UCSD-AML1 (cell line): ENCODE measurements at regions not wholly inside any gene's neighbourhood (a gene's known extent, or its start where the extent isn't known, plus 50 kb on each side); places are given as distances from the start of the nearest gene placed in this dataset.

Source experiments
- DNase-seq: peaks from one replicate; lab custom pipeline; 2025; ENCODE audit not compliant: unreplicated experiment; lab: John Stamatoyannopoulos, UW

- no peak for DNase-seq
Measured at GRCh38 chr19:31910224-31910623, 435.2 kb upstream of the ZNF507 start.

DNA sequence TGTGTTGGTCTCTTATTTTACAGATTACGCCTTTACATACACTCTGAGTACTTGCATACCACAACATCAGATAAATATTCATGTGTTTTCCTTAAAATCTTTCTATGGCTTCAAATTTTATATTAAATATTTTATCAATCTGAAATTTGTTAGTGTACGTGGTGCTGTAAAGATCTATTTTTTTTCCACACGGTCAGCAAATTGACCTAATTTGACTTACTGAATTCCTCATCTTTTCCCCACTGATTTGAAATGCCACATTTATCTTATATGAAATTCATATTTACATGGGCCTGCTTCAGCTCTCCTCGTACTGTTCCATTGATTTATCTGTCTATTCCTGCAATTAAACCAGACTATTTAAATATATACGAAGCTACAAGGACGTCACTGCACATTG is 433.8 kb upstream of the ZNF507 start:
- no peak for DNase-seq

GRCh38 chr19:31913103-31913661 is 432.2 kb upstream of the ZNF507 start:
- no peak for DNase-seq

DNA sequence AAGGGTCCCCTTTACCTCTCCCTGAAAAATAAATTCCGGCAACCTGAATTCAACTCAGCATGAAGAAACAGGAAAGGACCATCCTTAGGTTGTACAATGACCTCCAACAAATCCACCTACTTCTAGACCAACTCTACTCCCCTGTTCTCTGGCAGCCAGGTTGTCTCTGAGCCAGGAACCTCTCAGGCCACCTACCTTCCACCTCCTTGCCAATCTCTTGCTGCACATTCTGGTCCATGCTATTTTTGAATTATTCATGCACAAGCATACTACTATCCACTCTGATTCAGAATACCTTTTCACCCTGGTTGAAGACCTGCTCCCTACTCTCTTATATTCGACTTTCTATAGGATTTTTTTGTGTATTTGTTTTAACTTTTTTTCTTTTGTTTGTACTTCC is 415.0 kb upstream of the ZNF507 start:
- no peak for DNase-seq

DNA sequence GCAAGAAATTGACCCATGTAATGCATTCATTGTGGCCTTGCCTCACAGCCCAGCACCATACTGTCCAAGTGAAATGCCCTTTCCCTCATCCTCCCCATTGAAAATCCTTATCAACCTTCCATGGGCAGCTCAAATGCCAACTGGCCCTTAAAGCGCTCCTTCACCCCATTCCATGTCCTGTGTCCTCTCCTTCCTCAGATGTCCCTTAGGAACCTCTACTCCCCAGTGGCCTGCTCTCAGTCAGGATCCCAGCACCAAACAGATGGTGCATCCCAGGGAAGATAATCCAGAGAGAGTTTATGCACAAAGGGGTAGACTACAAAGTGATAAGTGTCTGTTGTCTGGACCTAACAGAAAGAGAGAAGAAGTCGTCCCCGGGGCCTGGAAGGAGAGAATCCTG is 407.4 kb upstream of the ZNF507 start:
- DNase-seq, result no peak

DNA sequence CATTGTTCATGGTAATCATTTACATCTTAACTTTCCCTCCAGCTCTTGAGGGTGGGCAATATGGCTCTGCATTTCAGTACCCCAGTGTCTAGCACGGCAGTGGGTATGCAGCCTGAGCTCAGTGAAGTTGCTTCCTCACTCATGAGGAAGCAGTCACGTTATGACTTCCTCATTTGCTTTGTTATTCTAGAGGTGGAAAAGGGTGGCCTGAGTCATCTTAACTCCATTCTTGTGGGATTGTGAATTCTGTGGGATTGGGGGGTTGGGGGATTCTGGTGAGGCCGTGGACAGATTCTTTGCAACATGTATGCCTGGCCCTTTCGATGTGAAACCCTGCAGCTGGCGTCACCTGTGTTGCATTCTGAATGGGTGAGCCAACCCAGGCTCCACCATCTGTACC is 406.7 kb upstream of the ZNF507 start:
- no peak for DNase-seq

- no peak for DNase-seq
Measured at GRCh38 chr19:31940396-31940795, 405.0 kb upstream of the ZNF507 start.

- no peak for DNase-seq
Measured at GRCh38 chr19:31943191-31943661, 402.2 kb upstream of the ZNF507 start.

DNA sequence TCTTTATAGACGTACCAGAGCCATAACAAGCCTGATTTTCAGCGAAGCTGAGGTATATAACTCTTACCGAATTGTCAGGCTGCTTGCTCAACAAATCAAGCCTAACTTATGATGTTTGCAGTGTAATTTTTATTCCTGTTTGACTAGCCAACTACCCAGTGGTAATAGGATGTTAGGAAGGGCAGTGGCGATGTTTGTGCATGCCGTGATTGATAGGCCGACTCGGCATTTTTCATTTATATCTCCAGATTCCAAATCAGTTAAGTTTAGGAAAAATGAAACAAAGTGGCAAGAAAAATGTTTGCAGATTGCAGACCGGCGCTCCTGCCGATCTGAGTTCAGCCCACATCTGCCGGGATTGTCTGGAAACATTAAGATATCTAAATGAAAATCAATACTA is 401.6 kb upstream of the ZNF507 start:
- no peak for DNase-seq

DNA sequence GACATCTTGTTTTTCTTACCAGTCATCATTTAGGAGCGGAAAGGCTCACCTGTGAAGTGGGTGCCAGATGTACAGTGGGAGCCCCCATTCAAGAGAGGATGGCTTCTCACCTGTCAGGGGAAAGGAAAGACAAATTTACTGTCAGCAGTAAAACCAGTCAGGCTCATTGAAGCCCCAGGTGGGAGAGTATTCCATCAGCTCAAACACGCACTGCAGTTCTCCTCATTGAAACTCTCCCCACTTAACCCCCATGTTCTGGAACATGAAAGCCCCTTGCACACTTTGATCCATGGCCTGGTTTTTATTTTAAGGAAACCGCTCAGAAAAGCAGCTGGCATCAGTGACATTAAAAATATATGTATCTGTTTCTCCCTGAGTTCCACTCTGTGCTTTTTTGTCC is 401.1 kb upstream of the ZNF507 start:
- DNase-seq, result no peak

- DNase-seq, result no peak
Measured at GRCh38 chr19:31946491-31946890, 398.9 kb upstream of the ZNF507 start.

GRCh38 chr19:31947436-31948115 is 397.8 kb upstream of the ZNF507 start:
- no peak for DNase-seq

- DNase-seq, result no peak
Measured at GRCh38 chr19:31952693-31953092, 392.7 kb upstream of the ZNF507 start.

- DNase-seq, result no peak
Measured at GRCh38 chr19:31955061-31955460, 390.3 kb upstream of the ZNF507 start.

- DNase-seq, result no peak
Measured at GRCh38 chr19:31955884-31956283, 389.5 kb upstream of the ZNF507 start.

- no peak for DNase-seq
Measured at GRCh38 chr19:31956771-31957392, 388.5 kb upstream of the ZNF507 start.

DNA sequence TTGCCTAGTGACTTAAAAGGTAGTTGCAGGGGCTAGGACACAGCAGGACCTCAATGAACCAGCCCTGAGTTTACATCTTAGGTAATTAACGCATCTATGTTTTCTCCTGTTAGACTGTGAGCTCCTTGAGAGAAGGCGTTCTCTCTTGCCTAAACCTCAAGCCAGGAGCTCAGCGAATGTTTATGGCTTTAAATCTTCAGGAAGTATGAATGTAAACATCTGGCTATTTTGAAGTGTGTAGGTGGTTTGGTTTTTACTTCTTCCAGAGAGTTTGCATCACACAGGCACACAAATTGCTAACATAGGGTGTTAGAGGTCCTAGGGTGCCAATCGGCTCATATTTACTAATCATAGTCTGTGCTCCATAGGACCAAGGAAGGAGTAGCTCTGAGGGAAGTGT is 387.7 kb upstream of the ZNF507 start:
- DNase-seq, result no peak

DNA sequence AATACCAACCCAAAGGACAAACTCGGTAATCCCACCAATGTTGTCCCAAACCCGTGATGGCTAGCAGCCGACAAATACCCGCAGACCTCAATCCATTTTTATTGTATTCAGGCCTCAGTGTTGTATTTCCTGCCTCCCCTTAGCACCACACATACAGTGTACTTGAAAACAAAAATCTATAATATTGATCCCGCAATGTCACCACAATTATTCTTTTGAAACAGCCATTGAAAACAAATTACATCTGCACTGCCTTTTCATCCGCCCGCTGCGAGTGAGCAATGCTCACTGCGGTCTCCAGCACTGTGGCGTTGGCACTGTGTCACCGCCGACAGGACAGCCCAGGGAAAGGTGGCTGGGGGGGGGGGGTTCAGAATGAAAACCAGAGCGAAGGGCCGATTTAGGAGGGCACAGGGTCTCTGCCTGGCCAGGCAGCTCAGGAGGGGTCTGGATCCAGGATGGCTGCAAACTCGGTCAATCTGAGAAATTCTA is 385.8 kb upstream of the ZNF507 start:
- no peak for DNase-seq

GRCh38 chr19:31960474-31960873 is 384.9 kb upstream of the ZNF507 start:
- no peak for DNase-seq

GRCh38 chr19:31961191-31961590 is 384.2 kb upstream of the ZNF507 start:
- no peak for DNase-seq

- no peak for DNase-seq
Measured at GRCh38 chr19:31961667-31962066, 383.7 kb upstream of the ZNF507 start.

- DNase-seq, result no peak
Measured at GRCh38 chr19:31962561-31962996, 382.8 kb upstream of the ZNF507 start.
